ENCODE measurements at regions not wholly inside any gene's neighbourhood (a gene's known extent, or its start where the extent isn't known, plus 50 kb on each side); places are given as distances from the start of the nearest gene placed in this dataset.

GRCh38 chr17:15177343-15177742 lies 87.8 kb downstream of the PMP22 start:
- DNase-seq = no peak

GRCh38 chr17:15175356-15175755 lies 89.8 kb downstream of the PMP22 start:
- DNase-seq = no peak

GRCh38 chr17:15171167-15172047 lies 93.7 kb downstream of the PMP22 start:
- DNase-seq = peak; percentile 64

- no peak for DNase-seq
Observed at GRCh38 chr17:15169676-15170075, 95.5 kb downstream of the PMP22 start.

- DNase-seq = no peak
Observed at GRCh38 chr17:15168379-15168778, 96.7 kb downstream of the PMP22 start.

- DNase-seq = no peak
Observed at GRCh38 chr17:15161395-15161794, 103.7 kb downstream of the PMP22 start.

- no peak for DNase-seq
Observed at GRCh38 chr17:15157051-15157450, 108.1 kb downstream of the PMP22 start.

- no peak for DNase-seq
Observed at GRCh38 chr17:15154618-15155017, 110.5 kb downstream of the PMP22 start.

- DNase-seq = no peak
Observed at GRCh38 chr17:15145621-15146020, 119.5 kb downstream of the PMP22 start.

GRCh38 chr17:15143524-15143923 lies 121.6 kb downstream of the PMP22 start:
- no peak for DNase-seq

- no peak for DNase-seq
Observed at GRCh38 chr17:15134363-15134762, 130.8 kb downstream of the PMP22 start.

GRCh38 chr17:15133826-15134225 lies 131.3 kb downstream of the PMP22 start:
- DNase-seq = no peak

GRCh38 chr17:15133143-15133542 lies 132.0 kb downstream of the PMP22 start:
- DNase-seq = no peak

GRCh38 chr17:15130426-15130825 lies 134.7 kb downstream of the PMP22 start:
- DNase-seq = no peak

- DNase-seq = no peak
Observed at GRCh38 chr17:15129986-15130385, 135.1 kb downstream of the PMP22 start.

- no peak for DNase-seq
Observed at GRCh38 chr17:15124746-15125145, 140.4 kb downstream of the PMP22 start.

- no peak for DNase-seq
Observed at GRCh38 chr17:15124264-15124595, 140.9 kb downstream of the PMP22 start.

- no peak for DNase-seq
Observed at GRCh38 chr17:15123593-15124263, 141.4 kb downstream of the PMP22 start.

- DNase-seq = no peak
Observed at GRCh38 chr17:15122857-15123256, 142.3 kb downstream of the PMP22 start.

- DNase-seq = no peak
Observed at GRCh38 chr17:15121426-15121825, 143.7 kb downstream of the PMP22 start.

GRCh38 chr17:15119968-15120367 lies 145.2 kb downstream of the PMP22 start:
- DNase-seq = no peak

- no peak for DNase-seq
Observed at GRCh38 chr17:15117239-15117638, 147.9 kb downstream of the PMP22 start.

- no peak for DNase-seq
Observed at GRCh38 chr17:15112846-15113617, 152.1 kb downstream of the PMP22 start.

- DNase-seq = no peak
Observed at GRCh38 chr17:15109608-15110007, 155.5 kb downstream of the PMP22 start.

Data from activated effector memory CD4-positive, alpha-beta T cell treated with anti-CD3 and anti-CD28 coated beads, Interleukin-2, amount 50 U/mL, for 16 hours (primary cell).